ENCODE measurements at regions not wholly inside any gene's neighbourhood (a gene's known extent, or its start where the extent isn't known, plus 50 kb on each side); places are given as distances from the start of the nearest gene placed in this dataset.
"Not testable (repeated sequence)": the region's sequence is repeated elsewhere in the genome, so short reads cannot be mapped to it uniquely, and the experiment has no call there.

DNA sequence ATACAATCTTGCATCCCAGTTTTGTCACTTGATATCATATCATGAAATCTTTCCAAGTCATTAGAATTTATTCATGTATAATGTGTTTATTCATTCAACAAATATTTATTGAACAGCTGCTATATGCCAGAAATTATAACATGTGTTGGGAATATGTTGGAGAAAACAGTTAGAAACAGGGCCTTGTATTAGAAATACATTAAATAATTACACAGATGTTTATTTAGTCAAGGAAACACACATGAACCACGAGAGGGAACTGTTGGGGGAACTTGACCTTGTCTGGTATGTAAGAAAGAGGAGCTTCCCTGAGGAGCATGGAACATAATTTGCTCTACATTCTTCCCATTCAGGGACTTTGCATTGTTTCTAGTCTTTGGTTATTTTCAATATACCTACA, 191.7 kb upstream of the FRMD6 start:
- TF ChIP-seq CTCF (IDR thresholded peaks at IDR 0.05; ENCODE audit: borderline replicate concordance, insufficient read depth, low read depth, low read length) = no peak
- H3K4me3 ChIP-seq (ENCODE audit: low read depth, low read length) = no peak overlapping the region

DNA sequence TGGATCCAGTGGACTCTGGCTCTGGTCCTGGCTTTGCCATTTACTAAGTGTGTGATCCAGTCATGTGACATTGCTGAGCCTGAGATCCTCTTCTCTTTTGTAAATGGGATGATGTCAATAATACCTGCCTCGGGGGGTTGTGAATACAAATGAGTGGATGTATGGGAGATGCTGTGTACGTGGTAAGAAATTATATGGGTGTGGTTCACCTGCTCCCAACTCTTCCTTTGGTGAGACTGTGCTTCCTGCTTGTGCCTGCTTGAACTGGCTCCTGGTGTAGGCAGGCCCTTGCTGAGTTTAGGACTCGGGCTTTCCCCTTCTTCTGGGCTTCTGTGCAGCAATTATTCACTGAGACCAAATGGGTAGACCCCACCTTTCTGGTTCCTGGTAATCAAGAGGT, 189.5 kb upstream of the FRMD6 start:
- TF ChIP-seq CTCF (IDR thresholded peaks at IDR 0.05; ENCODE audit: borderline replicate concordance, insufficient read depth, low read depth, low read length) = no peak
- H3K4me3 ChIP-seq (ENCODE audit: low read depth, low read length) = no peak overlapping the region

DNA sequence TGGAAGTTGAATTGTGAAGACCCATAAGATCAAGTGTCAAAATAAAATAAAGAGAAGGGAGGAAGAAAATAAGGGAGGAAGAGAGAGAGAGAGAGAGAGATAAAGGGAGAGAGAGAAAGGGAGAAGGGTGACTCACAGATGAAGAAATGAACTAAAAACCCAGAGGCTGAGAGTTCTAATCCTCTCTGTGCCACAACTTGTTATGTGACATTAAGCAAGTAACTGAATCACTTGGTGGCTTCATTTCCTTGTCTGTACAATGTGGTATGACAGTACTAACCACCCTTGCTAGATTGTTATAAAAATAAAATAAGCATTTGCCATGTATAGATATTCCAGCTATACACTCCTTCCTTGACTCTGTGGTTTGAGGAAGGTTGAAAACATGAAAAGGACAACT, 189.0 kb upstream of the FRMD6 start:
- TF ChIP-seq CTCF (IDR thresholded peaks at IDR 0.05; ENCODE audit: borderline replicate concordance, insufficient read depth, low read depth, low read length) = no peak
- H3K4me3 ChIP-seq (ENCODE audit: low read depth, low read length) = no peak overlapping the region

GRCh38 chr14:51463461-51463860, 188.2 kb upstream of the FRMD6 start:
- no peak for TF ChIP-seq CTCF (IDR thresholded peaks at IDR 0.05; ENCODE audit: borderline replicate concordance, insufficient read depth, low read depth, low read length)
- no peak overlapping the region for H3K4me3 ChIP-seq (ENCODE audit: low read depth, low read length)

DNA sequence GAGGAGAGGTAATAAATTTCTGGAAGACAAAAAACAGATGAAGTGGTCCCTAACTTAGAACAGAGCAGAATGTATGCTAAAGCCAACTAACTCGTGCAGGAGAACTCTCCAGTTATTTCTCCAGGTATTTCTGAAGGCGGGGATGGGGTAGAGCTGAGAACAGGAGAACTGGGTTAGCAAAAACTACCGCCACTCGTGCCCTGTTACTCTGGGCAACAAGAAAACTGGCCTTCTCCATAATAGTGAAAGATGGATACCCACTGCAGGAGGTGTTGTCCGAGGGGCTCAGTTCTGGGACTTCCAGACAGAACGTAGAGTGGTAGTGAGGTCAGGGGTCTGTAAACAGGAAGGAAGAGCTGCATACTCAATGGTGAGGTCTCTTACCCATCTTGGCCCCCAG, 187.3 kb upstream of the FRMD6 start:
- H3K4me3 ChIP-seq (ENCODE audit: low read depth, low read length) = no peak overlapping the region
- no peak for TF ChIP-seq CTCF (IDR thresholded peaks at IDR 0.05; ENCODE audit: borderline replicate concordance, insufficient read depth, low read depth, low read length)

- no peak for TF ChIP-seq CTCF (IDR thresholded peaks at IDR 0.05; ENCODE audit: borderline replicate concordance, insufficient read depth, low read depth, low read length)
- H3K4me3 ChIP-seq (ENCODE audit: low read depth, low read length) = no peak overlapping the region
Observed at GRCh38 chr14:51465486-51465885, 186.2 kb upstream of the FRMD6 start.

- H3K4me3 ChIP-seq (ENCODE audit: low read depth, low read length) = not testable (repeated sequence)
Observed at GRCh38 chr14:51467392-51467791, 184.3 kb upstream of the FRMD6 start.

- TF ChIP-seq CTCF (IDR thresholded peaks at IDR 0.05; ENCODE audit: borderline replicate concordance, insufficient read depth, low read depth, low read length) = no peak
- H3K4me3 ChIP-seq (ENCODE audit: low read depth, low read length) = no peak overlapping the region
Observed at GRCh38 chr14:51468523-51468922, 183.2 kb upstream of the FRMD6 start.

All from GM12875 (cell line).